ENCODE measurements at regions not wholly inside any gene's neighbourhood (a gene's known extent, or its start where the extent isn't known, plus 50 kb on each side); places are given as distances from the start of the nearest gene placed in this dataset.

DNA sequence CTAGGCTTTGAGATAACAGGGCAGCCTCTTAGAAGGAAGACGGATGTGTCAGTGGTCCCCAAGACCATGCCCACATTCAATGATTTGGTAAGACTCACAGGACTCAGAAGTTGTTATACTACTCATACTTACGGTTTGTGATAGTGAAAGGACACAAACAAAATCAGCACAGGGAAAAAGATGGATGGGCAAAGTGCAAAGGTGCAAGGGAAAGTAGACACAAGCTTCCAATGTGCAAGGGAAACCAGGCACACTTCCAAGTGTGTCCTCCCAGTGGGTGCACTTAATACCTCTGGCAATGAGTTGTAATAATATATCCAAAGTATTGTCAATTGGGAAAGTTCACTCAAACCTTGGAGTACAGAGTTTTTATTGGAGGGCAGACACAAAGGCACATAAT, 53.8 kb upstream of the VCX start:
- Histone ChIP-seq H3K27me3 (ENCODE audit: control insufficient read depth, insufficient read depth, low read length, poor library complexity, severe bottlenecking) (no peaks in the 10 kb centered on the region), H3K4me3 (ENCODE audit: insufficient read depth, low read depth, low read length) (no peak overlapping the region), H3K36me3 (ENCODE audit: control insufficient read depth, insufficient read depth, low read length) (no peaks in the 10 kb centered on the region), H3K27ac (ENCODE audit: insufficient read depth, low read depth, low read length, poor library complexity, severe bottlenecking) (no peak overlapping the region), H3K9me3 (ENCODE audit: control insufficient read depth, low read length) (no peaks in the 10 kb centered on the region), H3K4me1 (ENCODE audit: control insufficient read depth, insufficient read depth, low read length) (no peaks in the 10 kb centered on the region)
- 85 to 87% methylated on average over 2 of the region's 2 CpGs for WGBS, 2 experiments

DNA sequence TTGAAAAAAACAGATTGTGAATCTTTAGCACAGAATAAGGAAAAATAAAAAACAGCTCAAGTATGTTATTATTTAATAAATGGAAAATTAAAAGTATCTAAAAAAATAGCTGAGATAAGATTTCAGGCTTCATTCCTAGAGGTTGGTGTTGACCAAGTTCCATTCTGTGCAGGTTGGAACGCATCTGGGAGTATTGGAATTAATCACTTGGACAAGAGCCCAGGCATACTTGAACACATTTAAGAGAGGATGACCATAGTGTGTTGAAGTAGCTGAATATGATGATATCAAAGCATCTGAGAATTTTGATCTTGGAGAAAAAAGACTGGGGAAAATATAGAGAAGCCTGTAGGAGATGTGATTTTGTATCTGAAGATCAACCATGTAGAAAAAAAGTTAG, 54.6 kb upstream of the VCX start:
- H3K36me3 ChIP-seq (ENCODE audit: control insufficient read depth, insufficient read depth, low read length): no peaks in the 10 kb centered on the region
- H3K4me3 ChIP-seq (ENCODE audit: insufficient read depth, low read depth, low read length): no peak overlapping the region
- no peak overlapping the region for H3K27ac ChIP-seq (ENCODE audit: insufficient read depth, low read depth, low read length, poor library complexity, severe bottlenecking)
- no peaks in the 10 kb centered on the region for H3K4me1 ChIP-seq (ENCODE audit: control insufficient read depth, insufficient read depth, low read length)
- H3K9me3 ChIP-seq (ENCODE audit: control insufficient read depth, low read length): no peaks in the 10 kb centered on the region
- WGBS, 2 experiments: 91 to 95% methylated on average over 1 of the region's 1 CpG
- no peaks in the 10 kb centered on the region for H3K27me3 ChIP-seq (ENCODE audit: control insufficient read depth, insufficient read depth, low read length, poor library complexity, severe bottlenecking)

DNA sequence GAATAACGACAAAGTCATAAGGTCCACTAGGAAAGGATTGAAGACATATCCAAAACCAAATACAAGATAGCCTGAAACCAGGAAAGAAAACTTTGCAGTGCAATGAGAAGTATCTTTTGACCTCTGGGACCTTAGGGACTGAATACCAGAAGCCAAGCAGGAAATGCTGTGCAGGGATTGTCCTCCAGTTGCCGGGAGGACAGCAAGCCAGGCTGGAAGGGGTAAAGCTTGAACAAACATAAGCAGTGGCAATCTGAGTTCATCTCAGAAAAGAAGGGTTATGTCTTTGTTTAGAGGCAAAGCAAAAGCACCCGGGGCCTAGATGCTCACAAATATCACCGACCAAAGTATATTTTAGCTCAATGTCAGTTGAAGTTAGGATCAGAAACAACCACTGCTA, 55.3 kb upstream of the VCX start:
- no peaks in the 10 kb centered on the region for H3K27me3 ChIP-seq (ENCODE audit: control insufficient read depth, insufficient read depth, low read length, poor library complexity, severe bottlenecking)
- 83 to 94% methylated on average over 3 to 4 of the region's 4 CpGs for WGBS, 2 experiments
- H3K4me1 ChIP-seq (ENCODE audit: control insufficient read depth, insufficient read depth, low read length): no peaks in the 10 kb centered on the region
- H3K27ac ChIP-seq (ENCODE audit: insufficient read depth, low read depth, low read length, poor library complexity, severe bottlenecking): no peak overlapping the region
- no peak overlapping the region for H3K4me3 ChIP-seq (ENCODE audit: insufficient read depth, low read depth, low read length)
- H3K9me3 ChIP-seq (ENCODE audit: control insufficient read depth, low read length): no peaks in the 10 kb centered on the region
- no peaks in the 10 kb centered on the region for H3K36me3 ChIP-seq (ENCODE audit: control insufficient read depth, insufficient read depth, low read length)

DNA sequence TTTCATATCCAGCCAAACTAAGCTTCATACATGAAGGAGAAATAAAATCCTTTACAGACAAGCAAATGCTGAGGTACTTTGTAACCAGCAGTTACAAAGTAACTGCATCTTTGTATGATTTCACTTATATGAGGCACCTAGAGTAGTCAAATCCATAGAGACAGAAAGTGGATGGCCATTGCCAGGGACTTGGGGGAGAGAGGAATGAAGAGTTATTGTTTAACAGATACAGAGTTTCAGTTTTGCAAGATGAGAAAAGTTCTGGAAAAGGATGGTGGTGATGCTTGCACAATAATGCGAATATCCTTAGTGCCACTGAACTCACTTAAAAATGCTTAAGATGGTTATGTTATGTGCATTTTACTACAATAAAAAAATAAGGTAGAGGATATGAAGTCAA, 58.4 kb upstream of the VCX start:
- Histone ChIP-seq H3K4me1 (ENCODE audit: control insufficient read depth, insufficient read depth, low read length) (no peaks in the 10 kb centered on the region), H3K36me3 (ENCODE audit: control insufficient read depth, insufficient read depth, low read length) (no peaks in the 10 kb centered on the region), H3K27me3 (ENCODE audit: control insufficient read depth, insufficient read depth, low read length, poor library complexity, severe bottlenecking) (no peaks in the 10 kb centered on the region), H3K27ac (ENCODE audit: insufficient read depth, low read depth, low read length, poor library complexity, severe bottlenecking) (no peak overlapping the region), H3K9me3 (ENCODE audit: control insufficient read depth, low read length) (no peaks in the 10 kb centered on the region), H3K4me3 (ENCODE audit: insufficient read depth, low read depth, low read length) (no peak overlapping the region)
- WGBS, 2 experiments: 100% methylated on average over 1 of the region's 1 CpG; no CpG with 5 or more reads in 1 of the 2 experiments

DNA sequence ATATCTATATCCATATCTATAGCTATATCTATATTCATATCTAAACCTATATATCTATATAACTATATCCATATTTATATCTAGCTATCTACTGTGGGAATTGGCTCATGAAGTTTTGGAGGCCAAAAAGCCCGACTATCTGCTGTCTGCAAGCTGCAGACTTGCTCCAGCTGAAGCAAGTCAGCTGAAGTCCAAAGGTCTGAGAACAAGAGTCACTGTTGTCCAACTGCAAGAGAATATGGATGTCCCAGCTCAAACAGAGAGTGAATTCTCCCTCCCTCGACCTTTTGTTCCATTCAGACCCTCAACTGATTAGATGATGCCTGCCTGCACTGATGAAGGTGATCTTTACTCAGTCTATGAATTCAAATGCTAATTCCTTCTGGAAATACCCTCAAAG, 63.3 kb upstream of the VCX start:
- Histone ChIP-seq H3K27me3 (ENCODE audit: control insufficient read depth, insufficient read depth, low read length, poor library complexity, severe bottlenecking) (no peaks in the 10 kb centered on the region), H3K4me3 (ENCODE audit: insufficient read depth, low read depth, low read length) (no peak overlapping the region), H3K36me3 (ENCODE audit: control insufficient read depth, insufficient read depth, low read length) (no peaks in the 10 kb centered on the region), H3K9me3 (ENCODE audit: control insufficient read depth, low read length) (no peaks in the 10 kb centered on the region), H3K4me1 (ENCODE audit: control insufficient read depth, insufficient read depth, low read length) (no peaks in the 10 kb centered on the region), H3K27ac (ENCODE audit: insufficient read depth, low read depth, low read length, poor library complexity, severe bottlenecking) (no peak overlapping the region)
- WGBS, 2 experiments: 78 to 87% methylated on average over 2 of the region's 2 CpGs

DNA sequence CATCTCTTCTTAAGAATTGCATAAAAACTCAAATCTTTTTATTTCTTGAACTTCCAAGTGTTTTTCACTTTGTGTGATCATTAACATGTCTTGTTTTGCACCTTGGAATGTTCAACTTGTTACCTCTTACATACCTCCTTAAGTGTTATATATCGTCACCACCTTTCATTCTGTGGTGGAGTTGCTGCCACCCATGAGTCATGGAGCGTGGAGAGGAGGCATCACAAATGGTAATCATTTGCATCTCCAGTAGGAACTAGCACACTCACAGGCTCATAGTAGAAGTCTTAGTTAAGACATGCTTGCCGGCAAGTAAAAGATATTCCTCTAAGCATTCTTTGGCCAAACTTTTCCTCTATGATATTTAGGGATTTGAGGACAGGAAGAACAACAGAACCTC, 67.0 kb upstream of the VCX start:
- H3K36me3 ChIP-seq (ENCODE audit: control insufficient read depth, insufficient read depth, low read length): no peaks in the 10 kb centered on the region
- no peaks in the 10 kb centered on the region for H3K4me1 ChIP-seq (ENCODE audit: control insufficient read depth, insufficient read depth, low read length)
- H3K9me3 ChIP-seq (ENCODE audit: control insufficient read depth, low read length): no peaks in the 10 kb centered on the region
- 85 to 87% methylated on average over 2 to 3 of the region's 3 CpGs for WGBS, 2 experiments
- H3K27ac ChIP-seq (ENCODE audit: insufficient read depth, low read depth, low read length, poor library complexity, severe bottlenecking): no peak overlapping the region
- H3K27me3 ChIP-seq (ENCODE audit: control insufficient read depth, insufficient read depth, low read length, poor library complexity, severe bottlenecking): no peaks in the 10 kb centered on the region
- no peak overlapping the region for H3K4me3 ChIP-seq (ENCODE audit: insufficient read depth, low read depth, low read length)

DNA sequence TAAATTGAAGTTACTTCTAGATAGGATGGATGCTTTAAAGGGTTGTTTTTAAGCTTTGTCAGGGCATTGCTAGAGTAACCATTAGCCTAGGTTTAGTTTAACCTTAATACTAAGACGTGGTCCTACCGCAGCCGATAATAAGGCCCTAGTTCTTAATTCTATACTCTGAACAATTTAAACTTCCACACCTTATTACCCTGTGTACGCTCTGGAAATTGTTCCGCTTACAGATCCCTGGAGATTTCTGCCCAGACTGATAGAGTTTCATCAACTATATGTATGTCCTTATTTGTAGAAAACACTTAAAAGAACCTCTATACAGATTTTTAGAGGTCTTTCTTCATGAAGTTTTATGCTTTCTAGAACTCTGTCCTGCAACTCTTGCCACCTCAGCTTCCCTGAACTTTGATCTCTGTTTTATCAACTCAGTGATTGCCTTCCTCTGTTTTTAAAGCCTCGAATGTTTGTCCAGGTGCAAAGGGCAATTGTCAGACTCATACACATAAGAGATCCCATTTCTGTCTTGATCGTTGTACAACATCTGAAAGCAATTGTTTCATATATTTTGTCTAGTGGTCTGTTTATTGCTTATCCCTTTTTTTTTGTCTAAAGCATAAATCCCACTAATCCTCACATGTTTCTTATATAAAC, 71.1 kb upstream of the VCX start:
- Histone ChIP-seq H3K9me3 (ENCODE audit: control insufficient read depth, low read length) (no peaks in the 10 kb centered on the region), H3K27me3 (ENCODE audit: control insufficient read depth, insufficient read depth, low read length, poor library complexity, severe bottlenecking) (no peaks in the 10 kb centered on the region), H3K27ac (ENCODE audit: insufficient read depth, low read depth, low read length, poor library complexity, severe bottlenecking) (no peak overlapping the region), H3K4me1 (ENCODE audit: control insufficient read depth, insufficient read depth, low read length) (no peaks in the 10 kb centered on the region), H3K36me3 (ENCODE audit: control insufficient read depth, insufficient read depth, low read length) (no peaks in the 10 kb centered on the region), H3K4me3 (ENCODE audit: insufficient read depth, low read depth, low read length) (no peak overlapping the region)
- 93 to 95% methylated on average over 6 to 7 of the region's 7 CpGs for WGBS, 2 experiments

DNA sequence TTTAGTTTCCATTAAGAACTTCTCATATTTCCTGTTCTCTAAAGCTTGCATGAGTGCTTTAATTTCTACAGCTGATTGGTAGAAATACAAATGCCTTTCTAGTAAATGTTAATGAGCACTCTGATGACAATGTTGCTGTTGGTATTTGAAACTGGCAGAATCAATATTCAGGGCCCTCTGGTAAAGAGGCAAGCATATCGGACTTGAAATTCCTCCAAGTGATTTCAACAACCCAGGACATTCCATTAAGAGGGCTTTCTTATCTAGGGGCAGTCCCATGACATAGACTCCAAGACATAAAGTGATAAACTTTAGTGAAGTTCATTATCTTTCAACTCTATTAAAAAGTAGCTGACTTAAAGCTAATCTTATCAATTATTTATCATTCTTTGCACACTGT, 83.1 kb upstream of the VCX start:
- Histone ChIP-seq H3K4me1 (ENCODE audit: control insufficient read depth, insufficient read depth, low read length) (no peaks in the 10 kb centered on the region), H3K9me3 (ENCODE audit: control insufficient read depth, low read length) (no peaks in the 10 kb centered on the region), H3K36me3 (ENCODE audit: control insufficient read depth, insufficient read depth, low read length) (no peaks in the 10 kb centered on the region), H3K27me3 (ENCODE audit: control insufficient read depth, insufficient read depth, low read length, poor library complexity, severe bottlenecking) (no peaks in the 10 kb centered on the region), H3K4me3 (ENCODE audit: insufficient read depth, low read depth, low read length) (no peak overlapping the region), H3K27ac (ENCODE audit: insufficient read depth, low read depth, low read length, poor library complexity, severe bottlenecking) (no peak overlapping the region)
- 86 to 88% methylated on average over 1 of the region's 1 CpG for WGBS, 2 experiments

DNA sequence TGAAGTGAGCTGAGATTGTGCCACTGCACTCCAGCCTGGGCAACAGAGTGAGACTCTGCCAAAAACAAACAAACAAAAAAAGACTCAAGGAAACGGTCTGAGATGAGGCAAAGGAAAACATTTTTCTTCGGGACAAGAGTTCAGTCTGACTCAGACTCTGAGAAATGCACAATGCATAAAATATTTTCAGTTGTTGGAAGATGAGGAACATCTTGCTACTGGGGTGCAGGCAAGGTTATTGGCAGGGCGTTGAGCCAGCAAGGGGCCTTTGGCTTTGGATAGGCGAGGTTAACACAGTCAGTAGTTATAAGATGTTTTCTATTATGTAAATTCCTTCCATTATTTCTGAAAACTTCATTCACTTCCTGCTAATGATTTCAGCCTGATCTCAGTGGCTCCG, 96.1 kb upstream of the VCX start:
- Histone ChIP-seq H3K27ac (ENCODE audit: insufficient read depth, low read depth, low read length, poor library complexity, severe bottlenecking) (no peak overlapping the region), H3K9me3 (ENCODE audit: control insufficient read depth, low read length) (no peaks in the 10 kb centered on the region), H3K36me3 (ENCODE audit: control insufficient read depth, insufficient read depth, low read length) (no peaks in the 10 kb centered on the region), H3K27me3 (ENCODE audit: control insufficient read depth, insufficient read depth, low read length, poor library complexity, severe bottlenecking) (no peaks in the 10 kb centered on the region), H3K4me3 (ENCODE audit: insufficient read depth, low read depth, low read length) (no peak overlapping the region), H3K4me1 (ENCODE audit: control insufficient read depth, insufficient read depth, low read length) (no peaks in the 10 kb centered on the region)
- 88 to 94% methylated on average over 2 to 4 of the region's 5 CpGs for WGBS, 2 experiments

DNA sequence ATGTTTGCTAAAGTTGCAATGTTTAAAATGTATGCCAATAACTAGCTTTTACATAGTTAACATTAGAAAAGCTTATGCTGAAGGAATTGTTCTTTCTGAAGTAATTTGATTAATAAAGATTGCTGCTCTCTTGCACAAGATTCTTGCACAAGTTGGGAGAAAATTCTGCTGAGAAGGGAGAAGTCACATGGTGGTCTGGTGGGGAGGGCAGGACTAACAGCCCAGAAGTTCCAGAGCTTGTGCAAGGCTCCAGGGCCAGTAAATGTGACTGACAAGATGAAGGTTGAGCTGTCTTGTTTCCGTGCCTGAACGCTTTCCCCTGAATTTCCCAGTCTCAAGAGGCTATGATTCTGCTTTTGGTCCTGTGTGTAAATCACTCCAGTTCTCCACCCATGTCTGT, 112.9 kb upstream of the VCX start:
- Histone ChIP-seq H3K4me1 (ENCODE audit: control insufficient read depth, insufficient read depth, low read length) (no peaks in the 10 kb centered on the region), H3K36me3 (ENCODE audit: control insufficient read depth, insufficient read depth, low read length) (no peaks in the 10 kb centered on the region), H3K4me3 (ENCODE audit: insufficient read depth, low read depth, low read length) (no peak overlapping the region), H3K9me3 (ENCODE audit: control insufficient read depth, low read length) (no peaks in the 10 kb centered on the region), H3K27ac (ENCODE audit: insufficient read depth, low read depth, low read length, poor library complexity, severe bottlenecking) (no peak overlapping the region), H3K27me3 (ENCODE audit: control insufficient read depth, insufficient read depth, low read length, poor library complexity, severe bottlenecking) (no peaks in the 10 kb centered on the region)
- WGBS, 2 experiments: 92 to 94% methylated on average over 2 of the region's 2 CpGs

DNA sequence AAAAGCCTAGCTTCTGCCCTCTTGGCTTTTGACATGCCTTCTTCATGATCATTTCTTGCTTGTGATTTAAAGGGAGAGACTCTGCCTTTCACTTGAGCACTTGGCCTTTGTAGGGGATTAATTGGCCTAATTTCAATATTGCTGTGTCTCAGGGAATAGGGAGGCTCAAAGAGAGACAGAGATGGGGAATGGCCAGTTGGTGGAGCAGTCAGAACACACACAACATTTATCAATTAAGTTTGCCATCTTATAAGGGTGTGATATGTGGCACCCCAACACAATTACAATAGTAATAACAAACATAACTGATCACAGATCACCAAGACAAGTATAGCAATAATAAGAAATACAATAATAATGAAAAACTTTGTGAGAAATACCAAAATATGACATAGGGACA, 122.5 kb upstream of the VCX start:
- H3K27me3 ChIP-seq (ENCODE audit: control insufficient read depth, insufficient read depth, low read length, poor library complexity, severe bottlenecking): no peaks in the 10 kb centered on the region
- H3K4me1 ChIP-seq (ENCODE audit: control insufficient read depth, insufficient read depth, low read length): no peaks in the 10 kb centered on the region
- H3K9me3 ChIP-seq (ENCODE audit: control insufficient read depth, low read length): no peaks in the 10 kb centered on the region
- no peak overlapping the region for H3K27ac ChIP-seq (ENCODE audit: insufficient read depth, low read depth, low read length, poor library complexity, severe bottlenecking)
- no peak overlapping the region for H3K4me3 ChIP-seq (ENCODE audit: insufficient read depth, low read depth, low read length)
- no peaks in the 10 kb centered on the region for H3K36me3 ChIP-seq (ENCODE audit: control insufficient read depth, insufficient read depth, low read length)
